Stimulated activated CD4-positive, alpha-beta T cell treated with anti-CD3 and anti-CD28 coated beads, Interleukin-12 subunit alpha, Interleukin-12 subunit beta, amount 100 ng/mL, for 48 hours (primary cell): ENCODE measurements at regions not wholly inside any gene's neighbourhood (a gene's known extent, or its start where the extent isn't known, plus 50 kb on each side); places are given as distances from the start of the nearest gene placed in this dataset.
"Not testable (repeated sequence)": the region's sequence is repeated elsewhere in the genome, so short reads cannot be mapped to it uniquely, and the experiment has no call there.

ENCODE experiments used
- DNase-seq, 3 donors: peaks; one replicate each; pipeline ENCODE4 v3.0.0-alpha.2; 2020; ENCODE audit warnings: low read depth in 2 of 3, low spot score in 1 of 3

DNA sequence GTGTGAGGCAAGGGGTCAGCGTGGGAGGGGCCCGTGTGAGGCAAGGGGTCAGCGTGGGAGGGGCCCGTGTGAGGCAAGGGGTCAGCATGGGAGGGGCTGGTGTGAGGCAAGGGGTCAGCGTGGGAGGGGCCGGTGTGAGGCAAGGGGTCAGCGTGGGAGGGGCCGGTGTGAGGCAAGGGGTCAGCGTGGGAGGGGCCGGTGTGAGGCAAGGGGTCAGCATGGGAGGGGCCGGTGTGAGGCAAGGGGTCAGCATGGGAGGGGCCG is 119.2 kb downstream of the SEPTIN14 start:
- not testable (repeated sequence) for DNase-seq

- not testable (repeated sequence) for DNase-seq
These were observed 119.7 kb downstream of the SEPTIN14 start for GRCh38 chr7:55742651-55743453.

- DNase-seq, result not testable (repeated sequence)
These were observed 120.6 kb downstream of the SEPTIN14 start for GRCh38 chr7:55741721-55742631.

DNA sequence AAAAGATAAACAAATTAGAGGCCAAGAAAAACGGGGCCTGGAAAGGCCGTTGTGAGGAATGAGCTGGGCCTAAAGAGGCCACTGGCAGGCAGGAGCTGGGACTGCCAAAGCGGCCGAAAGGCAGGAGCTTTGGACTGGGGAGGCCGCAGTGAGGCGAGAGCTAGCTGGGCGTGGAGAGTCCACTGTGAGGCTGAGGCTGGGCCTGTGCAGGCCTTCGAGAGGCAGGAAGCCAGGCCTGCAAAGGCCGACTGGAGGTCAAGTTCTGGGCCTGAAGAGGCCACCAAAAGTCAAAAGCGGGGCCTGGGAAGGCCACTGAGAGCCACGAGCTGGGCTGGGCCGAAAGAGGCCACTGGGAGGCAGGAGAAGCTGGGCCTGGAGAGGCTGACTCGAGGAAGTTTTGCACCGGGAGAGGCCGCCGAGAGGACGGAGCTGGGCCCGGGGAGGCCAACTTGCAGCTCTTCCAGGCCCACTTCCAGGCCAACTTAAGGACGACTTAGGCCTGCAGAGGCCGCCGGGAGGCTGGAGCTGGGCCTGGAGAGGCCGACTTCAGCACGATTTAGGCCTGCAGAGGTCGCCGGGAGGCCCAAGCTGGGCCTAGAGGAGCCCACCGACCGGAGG is 121.8 kb downstream of the SEPTIN14 start:
- DNase-seq, result not testable (repeated sequence)

DNA sequence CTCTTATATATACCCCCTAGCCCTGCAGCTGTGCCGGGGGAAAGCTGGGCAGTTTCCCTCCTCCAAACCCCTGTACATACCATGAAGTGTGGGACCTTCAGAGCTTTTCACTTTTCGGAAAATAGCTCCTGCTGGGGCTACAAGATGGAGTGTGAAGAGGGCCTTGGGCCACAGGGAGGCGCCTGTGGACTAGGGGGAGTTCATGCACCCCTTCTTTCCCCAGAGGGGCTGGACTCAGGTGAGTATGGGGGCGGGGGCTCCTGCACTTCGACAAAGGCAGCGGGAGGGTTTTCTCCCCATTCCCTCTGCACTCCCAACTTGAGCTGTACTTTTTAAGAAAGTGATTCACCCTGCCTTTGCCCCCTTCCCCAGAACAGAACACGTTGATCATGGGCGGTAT is 122.5 kb downstream of the SEPTIN14 start:
- not testable (repeated sequence) for DNase-seq

GRCh38 chr7:55736641-55737221 is 125.8 kb downstream of the SEPTIN14 start:
- not testable (repeated sequence) for DNase-seq

GRCh38 chr7:55733241-55734140 is 129.1 kb downstream of the SEPTIN14 start:
- DNase-seq, result no peak

DNA sequence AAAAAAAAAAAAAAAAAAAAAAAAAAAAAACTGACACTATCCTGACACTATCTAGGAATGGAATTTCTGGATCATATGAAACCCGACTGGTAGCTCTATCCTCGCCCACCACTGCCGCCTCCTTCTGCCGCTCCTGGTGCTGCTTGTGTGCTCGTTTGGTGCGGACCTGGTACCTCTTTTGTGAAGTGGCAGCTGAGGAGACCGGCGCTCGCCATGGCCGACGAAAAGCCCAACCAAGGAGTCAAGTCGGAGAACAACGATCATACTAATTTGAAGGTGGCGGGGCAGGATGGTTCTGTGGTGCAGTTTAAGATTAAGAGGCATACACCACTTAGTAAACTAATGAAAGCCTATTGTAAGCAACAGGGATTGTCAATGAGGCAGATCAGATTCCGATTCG is 130.6 kb downstream of the SEPTIN14 start:
- DNase-seq, result no peak

GRCh38 chr7:55730197-55730596 is 132.4 kb downstream of the SEPTIN14 start:
- DNase-seq, result no peak

GRCh38 chr7:55723621-55723941 is 139.0 kb downstream of the SEPTIN14 start:
- DNase-seq, result no peak

DNA sequence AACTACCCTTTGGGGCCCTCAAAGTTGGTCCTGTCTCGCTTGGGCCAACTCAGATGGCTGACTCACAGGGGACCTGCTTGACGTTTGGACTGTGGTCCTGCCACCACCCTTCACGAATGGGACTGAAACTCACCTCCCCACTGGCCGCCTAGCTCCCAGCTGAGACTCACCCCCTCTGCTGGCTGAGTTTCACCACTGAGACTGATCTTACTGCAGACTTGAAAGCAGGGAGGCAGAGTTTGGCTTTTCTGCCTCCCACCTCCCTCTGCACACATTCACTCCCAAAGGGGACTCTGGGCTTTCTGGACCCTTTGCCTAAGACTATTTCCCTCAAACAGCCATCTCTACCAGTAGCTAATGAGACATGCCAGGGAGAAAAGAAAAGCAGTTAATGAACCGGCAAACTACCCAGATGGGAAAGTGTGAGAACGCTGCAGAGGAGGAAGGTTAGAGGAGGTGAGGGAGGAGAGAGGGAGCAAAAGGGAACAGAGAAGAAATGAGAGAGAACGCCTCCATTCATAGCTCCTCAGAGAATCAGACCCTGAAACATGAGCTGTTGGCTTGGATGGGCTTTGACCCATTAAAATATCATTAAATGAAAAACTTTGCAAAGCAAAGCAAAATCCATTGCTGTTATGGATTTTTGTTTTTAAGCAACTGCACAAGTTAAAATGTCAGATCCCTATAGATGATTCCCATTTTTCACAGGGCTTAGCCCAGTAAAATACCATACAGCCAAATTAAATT is 139.5 kb downstream of the SEPTIN14 start:
- DNase-seq, result not testable (repeated sequence)

DNA sequence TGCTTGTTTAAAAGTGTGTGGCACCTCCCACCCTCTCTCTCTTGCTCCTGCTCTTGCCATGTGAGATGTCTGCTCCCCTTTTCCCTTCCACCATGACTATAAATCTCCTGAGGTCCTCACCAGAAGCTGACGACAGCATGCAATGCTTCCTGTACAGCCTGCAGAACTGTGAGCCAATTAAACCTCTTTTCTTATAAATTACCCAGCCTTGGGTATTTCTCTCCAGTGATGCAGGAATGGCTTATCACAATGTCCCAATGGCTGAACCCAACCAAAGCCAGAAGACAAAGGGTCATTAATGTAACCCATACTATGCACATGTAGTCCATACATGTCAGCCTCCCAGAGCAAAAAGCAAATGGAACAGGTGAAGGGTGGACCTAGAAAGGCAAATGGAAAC is 141.5 kb downstream of the SEPTIN14 start:
- not testable (repeated sequence) for DNase-seq

DNA sequence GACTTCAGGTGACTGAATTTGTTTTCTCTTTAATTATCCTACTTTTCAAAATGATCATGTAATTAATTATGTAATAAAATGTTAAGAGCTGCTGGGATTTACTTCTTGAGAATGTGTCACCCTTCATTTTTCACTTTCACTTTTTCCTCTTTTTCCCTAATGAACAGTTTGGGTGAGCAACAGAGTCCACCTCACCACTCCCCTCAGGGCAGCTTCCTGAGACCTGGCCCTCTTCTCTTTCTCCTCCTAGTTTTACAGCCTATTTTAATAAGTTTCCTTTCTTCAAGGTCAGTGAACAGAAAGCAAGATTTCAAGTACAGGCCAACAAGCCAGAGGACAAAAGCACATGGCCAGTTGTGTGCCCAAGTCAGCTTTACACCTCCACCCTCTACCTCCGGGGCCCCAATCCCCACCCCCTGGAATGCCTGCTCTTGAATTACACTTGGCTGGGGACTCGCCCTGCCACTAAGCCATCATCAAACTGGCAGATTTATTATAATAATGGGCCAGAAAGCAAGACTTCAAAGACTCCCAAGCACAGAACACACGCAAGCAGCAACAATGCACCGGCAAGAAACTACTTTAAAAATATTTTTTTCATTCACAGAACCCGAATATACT is 143.1 kb upstream of the VOPP1 start:
- not testable (repeated sequence) for DNase-seq

DNA sequence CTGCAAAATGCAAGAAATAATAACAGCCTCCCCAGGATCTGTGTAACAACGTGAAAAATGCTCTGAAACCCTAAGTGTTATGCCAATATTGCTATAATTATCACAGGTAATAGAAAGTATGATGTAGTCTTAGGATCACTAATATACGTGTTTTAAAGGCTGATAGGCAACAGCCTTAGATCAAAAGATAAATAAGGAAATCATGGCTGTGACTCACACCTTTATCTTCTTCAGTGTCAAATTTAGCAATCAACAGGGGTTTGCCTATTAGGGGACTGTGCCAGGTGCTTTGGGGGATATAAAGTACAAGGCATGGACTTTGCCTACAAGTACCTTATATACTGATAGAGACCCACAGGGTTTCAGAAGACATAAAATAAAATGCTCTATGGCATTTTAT is 142.1 kb upstream of the VOPP1 start:
- not testable (repeated sequence) for DNase-seq

GRCh38 chr7:55710312-55710711 is 138.0 kb upstream of the VOPP1 start:
- not testable (repeated sequence) for DNase-seq

DNA sequence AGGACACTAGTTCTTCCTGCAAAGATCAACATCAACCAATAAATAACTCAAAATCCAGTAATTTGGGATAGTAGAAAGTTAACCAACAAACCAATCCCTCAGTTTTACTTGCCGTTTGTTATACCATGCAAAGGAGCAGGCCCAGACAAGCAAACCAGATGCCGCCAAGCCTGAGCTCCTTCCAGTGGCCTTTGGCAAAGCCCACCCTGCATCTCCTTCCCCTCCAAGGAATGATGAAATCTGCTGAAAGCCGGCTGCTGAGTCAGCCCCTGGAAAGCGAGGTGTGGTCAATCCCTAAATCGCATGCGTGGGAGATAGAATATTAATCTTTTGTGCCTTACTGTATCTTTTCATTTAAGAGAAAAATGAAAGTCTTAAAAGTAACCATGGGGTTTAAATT is 135.7 kb upstream of the VOPP1 start:
- DNase-seq, result not testable (repeated sequence)

- DNase-seq, result not testable (repeated sequence)
These were observed 135.1 kb upstream of the VOPP1 start for GRCh38 chr7:55707410-55707809.

- DNase-seq, result not testable (repeated sequence)
These were observed 134.3 kb upstream of the VOPP1 start for GRCh38 chr7:55706451-55707195.
